ENCODE measurements at regions not wholly inside any gene's neighbourhood (a gene's known extent, or its start where the extent isn't known, plus 50 kb on each side); places are given as distances from the start of the nearest gene placed in this dataset.
"Not testable (repeated sequence)": the region's sequence is repeated elsewhere in the genome, so short reads cannot be mapped to it uniquely, and the experiment has no call there.

DNA sequence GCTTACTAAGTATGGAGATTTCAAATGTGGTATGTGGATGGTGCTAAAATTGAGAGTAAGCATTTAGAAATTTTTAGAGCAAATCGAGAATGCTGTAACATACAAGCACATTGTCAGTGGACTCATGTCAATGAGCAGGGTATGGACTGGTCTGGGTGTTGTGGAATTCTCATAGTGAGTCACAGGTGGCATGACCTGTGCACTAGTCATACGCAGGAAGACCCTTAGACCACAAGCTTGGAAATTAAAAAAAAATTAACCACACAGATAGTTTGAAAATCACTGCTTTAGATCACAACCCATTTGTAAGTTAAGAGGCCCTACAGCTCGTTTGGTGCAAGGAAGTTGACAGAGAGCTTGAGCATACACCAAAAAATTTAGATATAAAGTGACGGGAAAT lies 102.9 kb upstream of the NBPF19 start:
- TF ChIP-seq, protein P1, sequence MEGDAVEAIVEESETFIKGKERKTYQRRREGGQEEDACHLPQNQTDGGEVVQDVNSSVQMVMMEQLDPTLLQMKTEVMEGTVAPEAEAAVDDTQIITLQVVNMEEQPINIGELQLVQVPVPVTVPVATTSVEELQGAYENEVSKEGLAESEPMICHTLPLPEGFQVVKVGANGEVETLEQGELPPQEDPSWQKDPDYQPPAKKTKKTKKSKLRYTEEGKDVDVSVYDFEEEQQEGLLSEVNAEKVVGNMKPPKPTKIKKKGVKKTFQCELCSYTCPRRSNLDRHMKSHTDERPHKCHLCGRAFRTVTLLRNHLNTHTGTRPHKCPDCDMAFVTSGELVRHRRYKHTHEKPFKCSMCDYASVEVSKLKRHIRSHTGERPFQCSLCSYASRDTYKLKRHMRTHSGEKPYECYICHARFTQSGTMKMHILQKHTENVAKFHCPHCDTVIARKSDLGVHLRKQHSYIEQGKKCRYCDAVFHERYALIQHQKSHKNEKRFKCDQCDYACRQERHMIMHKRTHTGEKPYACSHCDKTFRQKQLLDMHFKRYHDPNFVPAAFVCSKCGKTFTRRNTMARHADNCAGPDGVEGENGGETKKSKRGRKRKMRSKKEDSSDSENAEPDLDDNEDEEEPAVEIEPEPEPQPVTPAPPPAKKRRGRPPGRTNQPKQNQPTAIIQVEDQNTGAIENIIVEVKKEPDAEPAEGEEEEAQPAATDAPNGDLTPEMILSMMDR (conservative IDR thresholded peaks at IDR 0.05) = not testable (repeated sequence)
- TF ChIP-seq EZH2 (IDR thresholded peaks at IDR 0.05; ENCODE audit: low read depth) = not testable (repeated sequence)

Measured in PC-9 (cell line).